Cardiac septum (tissue), 1 donor: ENCODE measurements at regions not wholly inside any gene's neighbourhood (a gene's known extent, or its start where the extent isn't known, plus 50 kb on each side); places are given as distances from the start of the nearest gene placed in this dataset.
A peak's percentile ranks its signal among the peaks of the same experiment; 100 is the strongest.
"Not testable (repeated sequence)": the region's sequence is repeated elsewhere in the genome, so short reads cannot be mapped to it uniquely, and the experiment has no call there.

Experiments used
- DNase-seq: peaks from one replicate; pipeline ENCODE4 v3.0.0-alpha.2; 2020; ENCODE audit warnings: low spot score
- intact Hi-C: fragments of 100-400 bp; cut with DNase I; formaldehyde crosslinking; loops from one replicate; pipeline ENCODE4 v1.14.0; 2022
- donor health status: DM: no; HTN: no; CAD: no.

DNA sequence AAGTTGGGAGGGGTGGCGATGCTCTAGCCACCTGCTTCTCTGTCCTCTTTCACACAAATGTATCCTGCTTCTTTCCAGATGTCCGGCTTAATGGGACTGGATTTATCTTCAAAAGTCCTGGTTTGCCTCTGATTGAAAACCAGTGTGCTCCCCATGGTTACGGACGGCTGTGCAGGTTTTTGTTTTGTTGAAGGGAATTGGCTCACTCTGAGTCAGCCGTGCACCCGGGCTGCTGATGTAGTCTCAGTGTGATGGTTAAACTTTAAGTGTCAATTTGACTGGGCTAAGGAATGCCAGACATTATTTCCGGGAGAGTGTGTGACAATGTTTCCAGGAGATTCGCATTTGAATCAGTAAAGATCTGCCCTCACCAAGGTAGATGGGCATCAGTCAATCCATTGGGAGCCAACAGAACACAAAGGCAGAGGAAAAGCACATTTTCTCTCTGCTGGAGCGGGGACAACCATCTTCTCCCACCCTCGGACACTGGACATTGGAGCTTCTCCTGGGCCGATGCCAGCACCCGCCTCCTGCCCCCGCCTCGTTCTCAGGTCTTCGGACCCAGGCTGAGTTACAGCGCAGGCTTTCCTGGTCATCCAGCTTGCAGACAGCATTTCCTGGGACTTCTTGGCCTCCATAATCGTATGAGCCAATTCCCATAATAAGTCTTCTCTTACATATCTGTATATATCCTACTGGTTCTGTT, 126.9 kb upstream of the TNRC6C start:
- intact Hi-C loops = loop anchor here (2.0 to 10.0 kb wide), 3 partner anchors 33 to 183 kb away; no protein-coding TSS in a partner anchor
- DNase-seq = no peak

DNA sequence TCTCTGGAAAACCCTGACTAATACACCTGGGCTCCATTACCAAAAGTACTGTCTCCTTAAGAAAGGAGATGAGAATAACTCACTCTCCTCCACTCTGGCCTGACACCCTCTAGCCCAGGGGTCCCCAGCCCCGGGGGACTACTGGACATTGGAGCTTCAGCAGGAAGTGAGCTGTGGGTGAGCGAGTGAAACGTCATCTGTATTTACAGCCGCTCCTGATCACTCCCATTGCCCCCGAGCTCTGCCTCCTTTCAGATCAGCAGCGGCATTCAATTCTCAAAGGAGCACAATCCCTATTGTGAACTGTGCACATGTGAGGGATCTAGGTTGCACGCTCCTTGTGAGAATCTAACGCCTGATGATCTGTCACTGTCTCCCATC, 126.3 kb upstream of the TNRC6C start:
- intact Hi-C loops = loop anchor here (5.0 to 10.0 kb wide), 2 partner anchors 95 to 183 kb away; no protein-coding TSS in a partner anchor
- no peak for DNase-seq

DNA sequence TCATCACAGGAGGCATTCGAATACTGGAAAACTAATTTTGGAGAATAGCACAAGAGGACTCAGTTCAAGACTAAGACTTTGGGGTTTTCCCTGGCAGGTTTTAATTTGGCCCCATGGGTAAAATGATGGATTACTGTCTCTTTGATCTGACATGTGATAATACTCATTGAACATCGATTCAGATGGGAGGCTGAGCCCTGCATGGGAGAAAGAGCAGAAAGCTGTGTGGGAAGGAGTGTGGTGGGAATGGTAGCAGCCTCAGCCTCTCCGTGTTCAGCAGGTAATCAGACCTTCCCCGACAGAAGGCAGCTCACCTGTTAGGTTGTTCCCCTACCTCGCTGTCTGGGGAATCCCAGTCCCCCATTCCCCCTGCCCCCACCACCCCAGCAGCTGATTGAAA, 124.7 kb upstream of the TNRC6C start:
- DNase-seq = no peak
- intact Hi-C loops = loop anchor here (5.0 to 10.0 kb wide), 2 partner anchors 96 to 181 kb away; no protein-coding TSS in a partner anchor

DNA sequence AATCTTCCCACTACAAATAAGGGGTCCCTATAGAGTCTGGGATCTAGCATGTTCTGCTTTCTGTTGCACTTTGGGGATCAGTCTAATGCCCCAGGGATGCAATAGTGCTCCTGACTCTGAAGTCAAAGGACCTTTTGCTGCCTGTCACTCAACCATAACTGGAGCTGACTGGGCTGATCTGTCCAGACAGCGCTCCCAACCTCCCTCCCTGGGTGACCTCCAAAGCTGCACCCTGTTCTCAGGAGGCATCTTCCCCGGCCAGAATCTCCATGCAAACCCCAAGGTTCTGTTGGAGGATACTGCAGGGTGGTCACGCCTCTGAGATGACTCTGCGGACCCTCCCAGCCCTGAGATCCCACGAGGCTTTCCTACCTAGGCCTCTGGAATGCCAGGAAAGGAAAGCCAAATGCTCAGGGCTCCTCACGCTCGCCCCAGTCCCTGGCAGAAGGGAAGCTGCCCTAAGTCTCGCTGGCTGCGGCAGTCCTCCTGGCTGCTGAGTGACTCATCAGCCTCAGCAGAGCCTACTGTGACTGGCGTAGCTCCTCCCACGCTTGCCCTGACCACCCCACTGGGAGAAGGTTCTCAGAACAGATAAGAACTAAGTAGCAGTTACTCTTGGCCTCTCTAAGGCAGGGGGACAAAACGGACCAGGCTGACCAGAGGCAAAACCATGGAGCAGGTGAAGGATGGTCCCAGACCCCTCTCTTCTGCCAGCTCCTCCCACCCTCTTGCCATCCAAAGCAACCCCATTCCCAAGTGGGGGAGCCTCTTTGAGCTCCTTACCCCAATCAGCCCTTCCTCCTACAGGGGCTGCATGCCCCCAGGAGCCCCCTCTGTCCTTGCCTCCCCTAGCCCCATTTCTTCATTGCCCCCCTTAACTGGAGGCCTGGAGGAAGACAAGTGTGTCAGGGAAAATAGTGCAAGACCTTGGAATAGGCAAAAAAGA, 124.1 kb upstream of the TNRC6C start:
- intact Hi-C loops = loop anchor here (5.0 to 10.0 kb wide), 2 partner anchors 97 to 180 kb away; no protein-coding TSS in a partner anchor
- DNase-seq = peak; percentile 82

DNA sequence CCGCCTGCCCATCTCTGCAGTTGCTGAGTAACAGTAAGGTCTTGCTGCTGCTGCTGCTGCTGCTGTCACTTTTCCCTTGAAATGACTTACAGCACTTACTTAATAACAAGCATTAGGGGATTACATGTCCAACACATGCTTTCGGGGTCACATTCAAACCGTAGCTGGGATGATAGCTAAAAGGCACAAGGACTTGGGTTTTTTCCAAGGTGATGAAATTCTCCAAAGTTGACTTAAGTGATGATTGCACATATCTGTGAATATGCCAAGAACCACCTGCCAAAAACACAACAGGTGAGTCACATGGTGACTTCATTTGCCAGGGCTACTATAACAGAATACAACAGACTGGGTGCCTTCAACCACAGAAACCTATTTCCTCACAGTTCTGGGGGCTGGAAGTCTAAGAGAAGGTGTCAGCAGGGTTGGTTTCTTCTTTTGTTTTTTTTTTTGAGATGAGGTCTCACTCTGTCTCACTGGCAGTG, 121.9 kb upstream of the TNRC6C start:
- DNase-seq = no peak
- intact Hi-C loops = loop anchor here (10.0 kb wide), 1 partner anchor 178 kb away; no protein-coding TSS in a partner anchor

DNA sequence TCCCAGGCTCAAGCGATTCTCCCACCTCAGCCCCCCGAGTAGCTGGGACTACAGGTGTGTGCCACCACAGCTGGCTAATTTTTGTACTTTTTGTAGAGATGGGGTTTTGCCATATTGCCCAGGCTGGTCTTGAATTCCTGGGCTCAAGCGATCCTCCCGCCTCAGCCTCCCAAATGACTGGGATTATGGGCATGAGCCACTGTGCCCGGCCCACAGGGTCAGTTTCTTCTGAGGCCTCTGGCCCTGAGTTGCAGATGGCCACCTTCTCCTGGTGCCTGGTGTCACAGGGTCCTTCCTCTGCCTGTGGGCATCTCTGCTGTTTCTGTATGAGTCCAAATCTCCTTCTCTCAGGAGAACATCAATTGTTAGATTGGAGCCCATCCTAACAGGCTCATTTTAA, 121.4 kb upstream of the TNRC6C start:
- DNase-seq = not testable (repeated sequence)
- intact Hi-C loops = loop anchor here (10.0 kb wide), 1 partner anchor 178 kb away; no protein-coding TSS in a partner anchor

DNA sequence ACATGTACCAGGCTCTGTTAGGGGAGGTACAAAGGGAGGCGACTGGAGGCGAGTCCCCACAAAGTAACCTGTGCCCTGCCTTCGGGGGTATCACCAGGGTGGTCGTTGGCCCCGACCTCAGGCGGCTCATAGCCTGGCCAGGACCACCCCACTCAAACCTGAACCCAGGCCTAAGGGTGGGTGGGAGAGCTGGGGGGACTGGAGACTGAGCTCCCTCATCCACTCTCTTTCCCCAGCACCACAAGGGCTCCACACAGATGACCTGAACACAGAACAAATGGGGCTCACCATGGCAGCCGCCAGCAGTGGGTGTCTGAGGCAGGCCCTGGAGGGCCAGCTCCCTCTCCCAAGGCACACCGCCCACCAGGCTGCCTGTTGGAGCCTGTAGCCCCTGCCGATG, 120.6 kb upstream of the TNRC6C start:
- DNase-seq = no peak
- intact Hi-C loops = loop anchor here (10.0 kb wide), 1 partner anchor 177 kb away; no protein-coding TSS in a partner anchor

DNA sequence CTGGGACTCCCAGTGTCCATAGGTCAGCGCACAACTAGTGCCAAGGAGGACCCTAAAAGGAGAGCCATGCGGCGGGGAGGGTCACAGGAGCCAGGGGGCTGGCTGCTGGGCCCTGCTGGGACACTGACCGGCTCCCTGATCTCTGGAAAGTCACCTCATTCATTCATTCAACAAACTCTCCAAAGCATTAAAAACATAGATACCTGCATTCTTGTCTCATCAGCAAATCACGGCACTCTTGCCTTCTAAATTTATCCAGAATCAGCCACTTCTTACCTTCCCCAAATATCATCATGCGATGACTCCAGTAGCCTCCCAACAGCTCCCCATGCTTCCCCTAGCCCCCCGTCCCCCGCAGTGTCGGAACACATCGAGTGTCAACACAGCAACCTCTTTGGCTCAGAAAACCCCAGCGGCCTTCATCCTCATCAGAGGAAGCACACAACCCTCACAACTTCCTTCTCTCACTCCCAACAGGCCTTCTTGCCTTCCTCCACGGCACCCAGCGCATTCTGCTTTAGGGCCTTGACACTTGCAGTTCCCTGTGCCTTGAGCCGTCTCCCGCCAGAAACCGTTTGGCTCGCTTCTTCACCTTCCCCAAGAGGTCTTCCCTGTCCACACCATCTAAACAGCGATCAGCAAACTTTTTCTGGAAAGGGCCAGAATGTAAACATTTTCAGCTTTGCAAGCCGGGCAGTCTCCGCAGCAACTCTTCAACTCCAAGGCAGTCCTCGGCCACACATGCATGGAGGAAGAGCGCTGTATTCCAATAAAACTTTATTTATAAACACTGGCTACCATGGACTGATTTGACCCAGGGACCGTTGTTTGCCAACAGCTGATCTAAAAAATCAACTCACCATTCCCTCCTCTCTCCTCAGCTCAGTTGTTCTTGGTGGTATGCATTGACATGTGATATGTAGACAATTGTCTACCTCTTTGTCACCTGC, 119.5 kb upstream of the TNRC6C start:
- intact Hi-C loops = loop anchor here (10.0 kb wide), 1 partner anchor 176 kb away; no protein-coding TSS in a partner anchor
- DNase-seq = peak; percentile 17

DNA sequence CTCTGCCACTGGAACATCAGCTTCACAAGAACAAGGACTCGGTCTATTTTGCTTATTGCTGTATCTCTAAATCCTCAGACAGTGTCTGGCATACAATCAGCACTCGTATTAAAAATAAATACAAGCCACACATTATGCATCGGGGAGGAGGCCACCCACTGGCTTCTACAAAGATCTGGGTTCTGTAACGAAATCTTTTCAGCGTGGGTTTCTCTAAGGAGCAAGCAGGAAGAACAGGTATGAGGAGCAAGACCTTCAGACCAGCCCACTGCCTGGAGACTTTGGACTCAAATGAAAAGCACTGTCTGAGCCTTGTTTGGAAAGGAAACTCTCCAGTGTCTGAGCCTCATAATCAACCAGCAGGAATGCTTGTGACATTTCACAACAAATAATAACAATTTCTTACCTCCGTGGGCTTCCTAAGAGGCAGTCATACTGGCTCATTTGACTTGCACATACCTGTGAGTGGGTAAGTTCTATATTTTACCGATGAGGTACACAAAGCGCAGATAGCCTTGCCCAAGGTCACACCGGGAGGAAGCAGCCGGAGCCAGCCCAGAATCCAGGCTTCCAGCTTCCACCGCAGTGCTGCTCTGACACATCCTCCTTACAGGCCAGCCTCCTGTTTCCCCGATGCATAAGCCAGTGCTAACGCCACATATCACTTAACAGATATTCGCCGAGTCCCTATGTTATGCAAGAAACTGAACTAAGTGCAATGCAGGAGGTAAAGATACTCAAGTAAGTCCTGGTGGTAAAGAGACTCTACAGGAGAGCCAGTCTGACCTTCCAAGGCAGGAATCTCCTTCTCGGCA, 118.6 kb upstream of the TNRC6C start:
- peak; percentile 78 for DNase-seq
- intact Hi-C loops = loop anchor here (10.0 kb wide), 1 partner anchor 175 kb away; no protein-coding TSS in a partner anchor

DNA sequence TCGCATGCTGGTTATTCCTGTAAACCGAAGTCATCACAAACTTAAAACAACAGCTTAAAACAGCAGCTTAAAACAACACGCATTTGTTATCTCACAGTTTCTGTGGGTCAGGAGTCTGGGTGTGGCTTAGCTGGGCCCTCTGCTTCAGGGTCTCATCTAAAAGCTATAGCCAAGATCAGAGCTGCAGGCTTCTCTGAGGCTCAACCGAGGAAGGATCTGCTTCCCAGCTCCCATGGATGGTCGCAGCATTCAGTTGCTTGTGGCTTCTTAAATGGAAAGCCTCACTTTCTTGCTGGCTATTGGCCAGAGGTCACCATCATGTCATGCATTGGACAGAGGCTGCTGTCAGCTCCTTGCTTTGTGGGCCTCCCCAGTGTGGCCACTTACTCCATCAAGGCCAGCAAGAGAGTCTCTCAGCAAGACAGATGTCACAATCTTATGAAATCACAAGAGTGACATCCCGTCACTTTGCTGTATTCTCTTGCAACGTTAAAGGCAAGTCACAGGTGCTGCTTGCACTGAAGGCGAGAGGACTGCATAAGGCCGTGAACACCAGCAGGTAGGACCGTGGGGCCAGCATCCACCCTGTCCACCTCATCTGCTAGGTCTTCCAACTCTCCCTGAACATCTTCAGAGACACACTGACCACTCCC, 117.9 kb upstream of the TNRC6C start:
- peak; percentile 64 for DNase-seq
- intact Hi-C loops = no loop called here

DNA sequence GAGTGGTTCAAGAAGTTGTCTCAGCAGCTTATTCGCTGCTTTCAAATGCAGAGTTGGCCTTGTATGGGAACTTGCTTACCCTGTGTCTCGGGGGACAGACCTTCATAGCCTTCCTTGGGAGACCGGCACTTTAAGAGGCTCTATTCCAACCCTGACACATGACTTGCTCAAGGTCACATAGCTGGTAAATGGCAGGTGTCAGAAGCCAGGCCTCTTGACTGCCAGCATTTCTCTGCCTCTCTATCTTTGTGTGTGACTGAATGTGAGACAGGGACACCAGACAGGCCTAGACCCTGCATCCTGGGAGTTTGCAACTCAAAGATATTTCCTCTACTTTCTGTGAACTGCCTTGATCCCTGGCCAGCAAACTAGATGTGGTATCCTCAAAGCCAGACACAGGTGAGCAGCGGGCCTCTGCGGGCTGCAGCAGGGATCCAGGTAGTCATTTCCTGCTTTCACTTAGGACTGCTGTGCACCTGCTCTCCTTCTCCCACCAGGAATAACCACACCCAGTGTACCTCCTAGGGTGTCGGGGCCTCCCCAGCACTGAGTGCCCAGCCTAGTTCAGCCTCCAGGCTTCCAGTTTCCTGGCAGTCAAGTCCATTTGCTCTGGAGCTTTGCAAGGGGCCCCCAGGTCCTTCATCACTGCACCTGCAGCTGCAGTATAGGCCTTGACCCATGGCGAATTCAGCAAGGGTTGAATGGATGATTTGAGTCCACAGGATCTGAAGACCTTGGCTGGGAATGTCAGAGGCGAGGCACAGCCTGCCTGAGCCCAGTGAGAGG, 116.6 kb upstream of the TNRC6C start:
- DNase-seq = peak; percentile 74
- intact Hi-C loops = loop anchor here (1.0 kb wide), 1 partner anchor 115 kb away; no protein-coding TSS in a partner anchor

DNA sequence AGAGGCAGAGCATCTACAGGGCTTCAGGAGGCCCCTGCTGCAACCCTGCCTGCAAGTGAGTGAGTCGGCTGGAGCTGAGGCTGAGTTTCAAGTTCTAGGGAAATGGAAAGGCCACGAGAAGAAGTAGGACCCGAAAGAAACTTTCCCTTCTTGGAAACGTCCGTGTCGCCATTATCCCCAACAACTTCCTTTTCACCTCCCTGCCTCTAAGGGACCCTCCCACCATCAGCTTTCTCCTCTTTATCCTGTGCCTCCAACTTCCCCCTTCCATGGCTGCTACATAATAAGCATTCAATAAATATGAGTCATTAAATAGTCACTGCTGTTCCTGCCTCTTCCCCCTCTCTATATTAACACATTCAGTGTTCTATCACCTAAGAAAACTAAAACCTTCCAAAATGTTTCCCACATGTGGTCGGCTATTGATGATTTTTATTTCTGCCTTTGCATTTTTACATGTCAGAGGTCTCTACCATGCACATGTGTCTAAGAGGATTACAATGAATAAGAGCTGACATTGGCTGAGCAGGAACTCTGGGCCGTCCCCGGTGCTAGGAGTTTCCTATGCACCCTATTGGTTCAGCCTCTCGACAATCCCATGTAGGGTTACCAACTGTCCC, 115.9 kb upstream of the TNRC6C start:
- peak; percentile 9 for DNase-seq
- intact Hi-C loops = loop anchor here (1.0 kb wide), 1 partner anchor 115 kb away; no protein-coding TSS in a partner anchor

DNA sequence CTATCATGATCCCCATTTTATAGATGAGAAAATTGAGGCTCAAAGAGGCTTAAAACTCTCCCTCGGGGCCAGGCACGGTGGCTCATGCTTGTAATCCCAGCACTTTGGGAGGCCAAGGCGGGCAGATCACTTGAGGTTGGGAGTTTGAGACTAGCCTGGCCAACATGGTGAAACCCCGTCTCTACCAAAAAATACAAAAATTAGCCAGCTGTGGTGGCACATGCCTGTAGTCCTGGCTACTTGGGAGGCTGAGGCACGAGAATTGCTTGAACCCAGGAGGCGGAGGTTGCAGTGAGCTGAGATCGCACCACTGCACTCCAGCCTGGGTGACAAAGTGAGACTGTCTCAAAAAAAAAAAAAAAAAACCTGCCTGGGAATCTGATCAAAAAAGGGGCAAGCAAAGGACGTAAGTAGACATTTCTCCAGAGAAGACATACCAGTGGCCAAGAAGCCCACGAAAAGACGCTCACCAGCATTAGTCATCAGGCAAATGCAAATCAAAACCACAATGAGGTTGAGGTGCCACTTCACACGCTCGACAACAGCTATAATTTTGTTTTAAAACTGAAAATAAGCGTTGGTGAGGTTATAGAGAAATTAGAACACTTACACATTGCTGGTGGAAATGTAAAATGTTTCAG, 115.1 kb upstream of the TNRC6C start:
- intact Hi-C loops = not testable (repeated sequence)
- peak; percentile 22 for DNase-seq

DNA sequence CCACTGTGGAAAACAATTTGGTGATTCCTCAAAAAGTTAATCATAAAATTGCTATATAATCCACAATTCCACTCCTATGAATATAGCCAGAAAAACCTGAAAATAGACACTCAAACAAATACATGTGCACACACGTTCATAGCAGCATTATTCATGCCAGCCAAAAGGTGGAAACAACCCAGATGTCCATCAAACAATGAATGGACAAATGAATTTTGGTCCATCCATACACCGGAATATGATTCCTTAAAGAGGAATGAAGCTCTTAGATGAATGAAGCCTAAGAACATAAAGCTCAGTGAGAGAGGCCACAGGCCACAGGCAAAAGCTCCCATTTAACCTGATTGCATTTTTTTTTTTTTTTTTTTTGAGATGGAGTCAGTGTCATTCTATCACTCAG, 114.6 kb upstream of the TNRC6C start:
- DNase-seq = no peak
- intact Hi-C loops = no loop called here

DNA sequence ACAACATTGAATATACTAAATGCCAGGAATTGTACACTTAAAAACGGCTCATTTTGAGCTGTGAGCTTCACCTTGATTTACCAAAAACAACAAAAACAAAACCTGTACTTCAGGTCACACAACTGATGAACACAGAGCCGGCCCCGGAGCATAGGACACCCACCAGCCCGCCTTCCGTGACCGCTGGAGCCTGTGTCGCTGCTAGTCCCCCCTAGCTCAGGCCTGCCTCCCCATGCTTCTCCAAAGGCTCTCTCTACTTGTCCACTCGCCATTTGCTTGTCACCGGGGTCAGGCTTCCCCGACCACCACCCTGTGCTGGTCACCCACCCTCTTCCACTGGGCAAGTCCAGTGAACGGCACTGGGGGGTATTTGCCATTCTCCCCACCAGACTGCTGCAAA, 113.8 kb upstream of the TNRC6C start:
- peak; percentile 60 for DNase-seq
- intact Hi-C loops = no loop called here
